ENCODE measurements at regions not wholly inside any gene's neighbourhood (a gene's known extent, or its start where the extent isn't known, plus 50 kb on each side); places are given as distances from the start of the nearest gene placed in this dataset.

- DNase-seq: no peak
Observed at GRCh38 chr4:137200322-137200721, 332.0 kb downstream of the PCDH18 start.

- DNase-seq: no peak
Observed at GRCh38 chr4:137198791-137199190, 333.5 kb downstream of the PCDH18 start.

GRCh38 chr4:137194670-137195069 is 337.6 kb downstream of the PCDH18 start:
- no peak for DNase-seq

GRCh38 chr4:137193564-137193963 is 338.7 kb downstream of the PCDH18 start:
- no peak for DNase-seq

GRCh38 chr4:137181293-137181899 is 350.9 kb downstream of the PCDH18 start:
- DNase-seq: no peak

GRCh38 chr4:137180349-137180748 is 351.9 kb downstream of the PCDH18 start:
- no peak for DNase-seq

GRCh38 chr4:137156807-137157206 is 375.5 kb downstream of the PCDH18 start:
- no peak for DNase-seq

GRCh38 chr4:137156054-137156453 is 376.2 kb downstream of the PCDH18 start:
- no peak for DNase-seq

GRCh38 chr4:137131201-137131600 is 401.1 kb downstream of the PCDH18 start:
- no peak for DNase-seq

- DNase-seq: no peak
Observed at GRCh38 chr4:137129845-137130244, 402.4 kb downstream of the PCDH18 start.

- no peak for DNase-seq
Observed at GRCh38 chr4:137129441-137129840, 402.9 kb downstream of the PCDH18 start.

GRCh38 chr4:137125011-137125410 is 407.3 kb downstream of the PCDH18 start:
- DNase-seq: peak in 1 of 2 experiments; percentile 32

- DNase-seq: peak in 1 of 2 experiments; percentile 59
Observed at GRCh38 chr4:137124278-137124932, 407.9 kb downstream of the PCDH18 start.

GRCh38 chr4:137122876-137123275 is 409.4 kb downstream of the PCDH18 start:
- no peak for DNase-seq

GRCh38 chr4:137116144-137116543 is 416.1 kb downstream of the PCDH18 start:
- no peak for DNase-seq

GRCh38 chr4:137106733-137107132 is 425.6 kb downstream of the PCDH18 start:
- no peak for DNase-seq

- no peak for DNase-seq
Observed at GRCh38 chr4:137106287-137106686, 426.0 kb downstream of the PCDH18 start.

GRCh38 chr4:137090951-137091350 is 441.3 kb downstream of the PCDH18 start:
- no peak for DNase-seq

GRCh38 chr4:137083571-137084135 is 448.6 kb downstream of the PCDH18 start:
- DNase-seq: no peak

GRCh38 chr4:137082061-137082460 is 450.2 kb downstream of the PCDH18 start:
- DNase-seq: no peak

- DNase-seq: no peak
Observed at GRCh38 chr4:137076908-137077307, 455.4 kb downstream of the PCDH18 start.

GRCh38 chr4:137075586-137075985 is 456.7 kb downstream of the PCDH18 start:
- no peak for DNase-seq

- DNase-seq: no peak
Observed at GRCh38 chr4:137070614-137071013, 461.7 kb downstream of the PCDH18 start.

- no peak for DNase-seq
Observed at GRCh38 chr4:137069473-137069872, 462.8 kb downstream of the PCDH18 start.

GRCh38 chr4:137067735-137068134 is 464.6 kb downstream of the PCDH18 start:
- DNase-seq: no peak

Measured in NCI-H524 (cell line).